Lower lobe of right lung (tissue), 2 donors: ENCODE measurements at regions not wholly inside any gene's neighbourhood (a gene's known extent, or its start where the extent isn't known, plus 50 kb on each side); places are given as distances from the start of the nearest gene placed in this dataset.

Source experiments
- ATAC-seq, 2 donors: fragments of 200-7000 bp; cut with Tn5 transposase; one replicate each; pipeline ENCODE4 v1.9.1; 2020 to 2022; ENCODE audit warnings: mild to moderate bottlenecking in 2 of 2, moderate library complexity in 2 of 2
- DNase-seq: peaks from one replicate; pipeline ENCODE4 v3.0.0-alpha.2; 2020
- H3K27ac ChIP-seq: fragments of 200-600 bp; one replicate; pipeline ENCODE4 v1.8.0; 2022
- H3K27me3 ChIP-seq: fragments of 200-600 bp; one replicate; pipeline ENCODE4 v1.8.0; 2022; ENCODE audit warnings: low read depth
- H3K36me3 ChIP-seq: fragments of 200-600 bp; one replicate; pipeline ENCODE4 v1.8.0; 2022; ENCODE audit warnings: mild to moderate bottlenecking
- H3K4me1 ChIP-seq: fragments of 200-600 bp; one replicate; pipeline ENCODE4 v1.8.0; 2022
- H3K4me3 ChIP-seq: fragments of 200-600 bp; one replicate; pipeline ENCODE4 v1.8.0; 2022; ENCODE audit warnings: mild to moderate bottlenecking
- H3K9me3 ChIP-seq: fragments of 200-600 bp; one replicate; pipeline ENCODE4 v1.8.0; 2022
- intact Hi-C: fragments of 100-400 bp; cut with DNase I; formaldehyde crosslinking; loops from one replicate; pipeline ENCODE4 v1.11.0; 2022
- TF ChIP-seq, protein P1 (sequence below): fragments of 200-600 bp; IDR thresholded peaks from one replicate; pipeline ENCODE4 v1.8.0; 2022; ENCODE audit warnings: antibody characterized with exemption, mild to moderate bottlenecking
- donor health status: DM: no; HTN: yes; CAD: no; lungs with severe emphysema.

- Histone ChIP-seq H3K27me3 (no peaks in the 10 kb centered on the region), H3K27ac (no peak overlapping the region), H3K36me3 (peaks cover 34% of the 10 kb centered on the region), H3K9me3 (no peaks in the 10 kb centered on the region), H3K4me1 (peaks cover 17% of the 10 kb centered on the region), H3K4me3 (no peak overlapping the region)
- DNase-seq (no peak), ATAC-seq (no peak)
- intact Hi-C loops = no loop called here
- TF ChIP-seq, protein P1, sequence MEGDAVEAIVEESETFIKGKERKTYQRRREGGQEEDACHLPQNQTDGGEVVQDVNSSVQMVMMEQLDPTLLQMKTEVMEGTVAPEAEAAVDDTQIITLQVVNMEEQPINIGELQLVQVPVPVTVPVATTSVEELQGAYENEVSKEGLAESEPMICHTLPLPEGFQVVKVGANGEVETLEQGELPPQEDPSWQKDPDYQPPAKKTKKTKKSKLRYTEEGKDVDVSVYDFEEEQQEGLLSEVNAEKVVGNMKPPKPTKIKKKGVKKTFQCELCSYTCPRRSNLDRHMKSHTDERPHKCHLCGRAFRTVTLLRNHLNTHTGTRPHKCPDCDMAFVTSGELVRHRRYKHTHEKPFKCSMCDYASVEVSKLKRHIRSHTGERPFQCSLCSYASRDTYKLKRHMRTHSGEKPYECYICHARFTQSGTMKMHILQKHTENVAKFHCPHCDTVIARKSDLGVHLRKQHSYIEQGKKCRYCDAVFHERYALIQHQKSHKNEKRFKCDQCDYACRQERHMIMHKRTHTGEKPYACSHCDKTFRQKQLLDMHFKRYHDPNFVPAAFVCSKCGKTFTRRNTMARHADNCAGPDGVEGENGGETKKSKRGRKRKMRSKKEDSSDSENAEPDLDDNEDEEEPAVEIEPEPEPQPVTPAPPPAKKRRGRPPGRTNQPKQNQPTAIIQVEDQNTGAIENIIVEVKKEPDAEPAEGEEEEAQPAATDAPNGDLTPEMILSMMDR = no peak
These were observed 236.7 kb upstream of the KLF14 start for GRCh38 chr7:130970696-130971095.

DNA sequence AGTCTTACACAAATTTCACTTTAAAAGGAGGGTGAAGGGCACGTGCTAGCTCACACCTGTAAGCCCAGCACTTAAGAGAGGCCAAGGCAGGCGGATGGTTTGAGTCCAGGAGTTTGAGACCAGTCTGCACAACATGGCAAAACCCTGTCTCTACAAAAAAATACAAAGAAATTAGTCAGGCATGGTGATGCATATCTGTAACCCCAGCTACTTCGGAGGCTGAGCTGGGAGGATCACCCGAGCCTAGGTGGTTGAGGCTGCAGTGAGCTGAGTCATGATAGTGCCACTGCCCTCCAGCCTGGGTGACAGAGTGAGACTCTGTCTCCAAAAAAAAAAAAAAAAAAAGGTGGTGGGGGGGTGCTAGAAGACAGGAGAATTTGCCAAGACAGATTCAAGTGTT lies 237.3 kb upstream of the KLF14 start:
- Histone ChIP-seq H3K27ac (no peak overlapping the region), H3K9me3 (no peaks in the 10 kb centered on the region), H3K4me3 (no peak overlapping the region), H3K27me3 (no peaks in the 10 kb centered on the region), H3K36me3 (peaks cover 31% of the 10 kb centered on the region), H3K4me1 (peaks cover 18% of the 10 kb centered on the region)
- no peak for DNase-seq
- TF ChIP-seq, protein P1 = no peak
- ATAC-seq = peak in 1 of 2 donors; percentile 40
- intact Hi-C loops = no loop called here

GRCh38 chr7:130972201-130972600 lies 238.2 kb upstream of the KLF14 start:
- H3K27ac ChIP-seq = no peak overlapping the region
- no peak overlapping the region for H3K4me3 ChIP-seq
- ATAC-seq (no peak), DNase-seq (no peak)
- TF ChIP-seq, protein P1 = no peak
- intact Hi-C loops = no loop called here
- no peaks in the 10 kb centered on the region for H3K27me3 ChIP-seq
- peaks cover 18% of the 10 kb centered on the region for H3K4me1 ChIP-seq
- H3K9me3 ChIP-seq = no peaks in the 10 kb centered on the region
- H3K36me3 ChIP-seq = peaks cover 28% of the 10 kb centered on the region

DNA sequence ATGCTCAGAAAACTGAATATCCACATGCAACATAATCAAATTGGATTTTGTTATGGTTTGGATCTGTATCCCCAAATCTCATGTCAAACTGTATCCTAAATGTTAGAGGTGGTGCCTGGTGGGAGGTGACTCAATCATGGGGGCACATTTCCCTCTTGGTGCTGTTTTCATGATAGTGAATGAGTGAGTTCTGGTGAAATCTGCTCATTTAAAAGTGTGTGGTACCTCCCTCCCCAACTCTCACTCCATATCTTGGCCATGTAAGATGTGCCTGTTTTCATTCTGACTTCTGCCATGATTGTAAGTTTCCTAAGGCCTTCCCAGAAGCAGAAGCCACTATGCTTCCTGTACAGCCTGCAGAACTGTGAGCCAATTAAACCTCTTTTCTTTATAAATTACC lies 239.6 kb upstream of the KLF14 start:
- TF ChIP-seq, protein P1 = no peak
- Histone ChIP-seq H3K27ac (no peak overlapping the region), H3K4me1 (peaks cover 18% of the 10 kb centered on the region), H3K27me3 (no peaks in the 10 kb centered on the region), H3K9me3 (no peaks in the 10 kb centered on the region), H3K4me3 (no peak overlapping the region), H3K36me3 (peaks cover 28% of the 10 kb centered on the region)
- DNase-seq (no peak), ATAC-seq (no peak)
- intact Hi-C loops = no loop called here

DNA sequence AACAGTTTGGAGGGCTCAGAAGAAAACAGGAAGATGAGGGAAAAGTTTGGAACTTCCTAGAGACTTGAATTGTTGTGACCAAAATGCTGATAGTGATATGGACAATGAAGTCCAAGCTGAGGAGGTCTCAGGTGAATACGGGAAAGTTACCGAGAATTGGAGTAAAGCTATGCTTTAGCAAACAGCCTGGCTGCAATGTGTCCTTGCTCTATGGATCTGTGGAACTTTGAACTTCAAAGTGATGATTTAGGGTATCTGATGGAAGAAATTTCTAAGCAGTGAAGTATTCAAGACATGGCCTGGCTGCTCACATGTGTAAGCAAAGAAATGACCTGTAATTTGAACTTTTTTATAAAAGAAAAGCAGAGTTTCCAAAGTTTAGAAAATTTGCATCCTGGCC lies 240.2 kb upstream of the KLF14 start:
- intact Hi-C loops = no loop called here
- Histone ChIP-seq H3K27ac (no peak overlapping the region), H3K9me3 (no peaks in the 10 kb centered on the region), H3K27me3 (no peaks in the 10 kb centered on the region), H3K4me1 (peaks cover 20% of the 10 kb centered on the region), H3K36me3 (peaks cover 29% of the 10 kb centered on the region), H3K4me3 (no peak overlapping the region)
- no peak for ATAC-seq
- DNase-seq = no peak
- TF ChIP-seq, protein P1 = no peak

DNA sequence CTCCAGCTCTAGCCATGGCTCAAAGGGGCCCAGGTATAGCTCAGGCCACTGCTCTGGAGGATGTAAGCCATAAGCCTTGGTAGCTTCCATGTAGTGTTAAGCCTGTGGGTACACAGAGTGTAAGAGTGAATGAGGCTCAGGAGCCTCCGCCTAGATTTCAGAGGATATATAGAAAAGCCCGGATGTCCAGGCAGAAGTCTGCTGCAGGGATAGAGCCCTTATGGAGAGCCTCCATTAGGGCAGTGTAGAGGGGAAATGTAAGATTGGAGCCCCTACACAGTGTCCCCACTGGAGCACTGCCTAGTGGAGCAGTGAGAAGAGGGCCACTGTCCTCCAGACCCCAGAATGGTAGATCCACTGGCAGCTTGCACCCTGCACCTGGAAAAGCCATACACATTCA lies 240.8 kb upstream of the KLF14 start:
- ATAC-seq (peak; percentile 15 to 25), DNase-seq (no peak)
- TF ChIP-seq, protein P1 = no peak
- Histone ChIP-seq H3K4me3 (no peak overlapping the region), H3K4me1 (peaks cover 26% of the 10 kb centered on the region), H3K9me3 (no peaks in the 10 kb centered on the region), H3K27ac (no peak overlapping the region), H3K27me3 (no peaks in the 10 kb centered on the region), H3K36me3 (peaks cover 35% of the 10 kb centered on the region)
- intact Hi-C loops = no loop called here
